GM19452 (cell line): ENCODE measurements at regions not wholly inside any gene's neighbourhood (a gene's known extent, or its start where the extent isn't known, plus 50 kb on each side); places are given as distances from the start of the nearest gene placed in this dataset.
"Not testable (repeated sequence)": the region's sequence is repeated elsewhere in the genome, so short reads cannot be mapped to it uniquely, and the experiment has no call there.

ENCODE experiments used
- ATAC-seq: cut with Tn5 transposase; IDR thresholded peaks from one replicate; pipeline ENCODE4 v1.9.1; 2021; ENCODE audit not compliant: unreplicated experiment

- ATAC-seq: no peak
These were observed 251.2 kb downstream of the ACKR3 start for GRCh38 chr2:236820763-236821344.

GRCh38 chr2:236823041-236823629 lies 253.5 kb downstream of the ACKR3 start:
- no peak for ATAC-seq

- ATAC-seq: no peak
These were observed 254.3 kb downstream of the ACKR3 start for GRCh38 chr2:236823963-236824362.

- ATAC-seq: no peak
These were observed 255.2 kb downstream of the ACKR3 start for GRCh38 chr2:236824836-236825235.

- no peak for ATAC-seq
These were observed 256.4 kb downstream of the ACKR3 start for GRCh38 chr2:236825989-236826510.

GRCh38 chr2:236826606-236827156 lies 257.1 kb downstream of the ACKR3 start:
- no peak for ATAC-seq

- ATAC-seq: no peak
These were observed 257.7 kb upstream of the COPS8 start for GRCh38 chr2:236827997-236828396.

- ATAC-seq: no peak
These were observed 256.9 kb upstream of the COPS8 start for GRCh38 chr2:236828820-236829219.

GRCh38 chr2:236830926-236831325 lies 254.8 kb upstream of the COPS8 start:
- ATAC-seq: no peak

- ATAC-seq: no peak
These were observed 254.0 kb upstream of the COPS8 start for GRCh38 chr2:236831698-236832097.

- ATAC-seq: no peak
These were observed 252.1 kb upstream of the COPS8 start for GRCh38 chr2:236833501-236834073.

- ATAC-seq: no peak
These were observed 251.4 kb upstream of the COPS8 start for GRCh38 chr2:236834284-236834683.

- no peak for ATAC-seq
These were observed 250.2 kb upstream of the COPS8 start for GRCh38 chr2:236835307-236836024.

- not testable (repeated sequence) for ATAC-seq
These were observed 249.7 kb upstream of the COPS8 start for GRCh38 chr2:236836028-236836427.

- ATAC-seq: no peak
These were observed 245.5 kb upstream of the COPS8 start for GRCh38 chr2:236840215-236840614.

- ATAC-seq: no peak
These were observed 244.8 kb upstream of the COPS8 start for GRCh38 chr2:236840857-236841256.

GRCh38 chr2:236841389-236841788 lies 244.3 kb upstream of the COPS8 start:
- ATAC-seq: no peak

- no peak for ATAC-seq
These were observed 242.3 kb upstream of the COPS8 start for GRCh38 chr2:236843161-236843968.

- ATAC-seq: no peak
These were observed 241.0 kb upstream of the COPS8 start for GRCh38 chr2:236844711-236845110.

GRCh38 chr2:236847023-236847422 lies 238.7 kb upstream of the COPS8 start:
- ATAC-seq: no peak
